Heart left ventricle (tissue), 16 donors: ENCODE measurements at regions not wholly inside any gene's neighbourhood (a gene's known extent, or its start where the extent isn't known, plus 50 kb on each side); places are given as distances from the start of the nearest gene placed in this dataset.
A peak's percentile ranks its signal among the peaks of the same experiment; 100 is the strongest.
"Not testable (repeated sequence)": the region's sequence is repeated elsewhere in the genome, so short reads cannot be mapped to it uniquely, and the experiment has no call there.

ENCODE experiments used
- ATAC-seq, 4 donors: fragments of 200-7000 bp; cut with Tn5 transposase; one replicate each; pipeline ENCODE4 v1.9.1; 2020 to 2022; ENCODE audit warnings: moderate library complexity in 4 of 4, mild to moderate bottlenecking in 3 of 4, moderate number of reproducible peaks in 1 of 4
- DNase-seq, 5 donors: peaks; one replicate each; pipeline ENCODE4 v3.0.0-alpha.2; 2020
- H3K27ac ChIP-seq, 12 donors: fragments of 200-600 bp; sonication (generic) in 4 of 12; one replicate each; pipeline versions ENCODE4 v1.5.0 to v1.8.0; 2016 to 2022; ENCODE audit warnings: mild to moderate bottlenecking in 2 of 12
- H3K27me3 ChIP-seq, 9 donors: fragments of 200-600 bp; sonication (generic) in 2 of 9; one replicate each; pipeline versions ENCODE4 v1.5.1 to v1.8.0; 2016 to 2022; ENCODE audit warnings: mild to moderate bottlenecking in 3 of 9
- H3K36me3 ChIP-seq, 9 donors: fragments of 200-600 bp; sonication (generic) in 2 of 9; one replicate each; pipeline versions ENCODE4 v1.5.0 to v1.8.0; 2018 to 2022; ENCODE audit warnings: mild to moderate bottlenecking in 2 of 9
- H3K4me1 ChIP-seq, 12 donors: fragments of 200-600 bp; sonication (generic) in 4 of 12; one replicate each; pipeline versions ENCODE4 v1.5.0 to v1.8.0; 2016 to 2022; ENCODE audit warnings: mild to moderate bottlenecking in 3 of 12
- H3K4me3 ChIP-seq, 12 donors: fragments of 200-600 bp; sonication (generic) in 4 of 12; one replicate each; pipeline versions ENCODE4 v1.5.0 to v1.8.0; 2017 to 2022; ENCODE audit warnings: mild to moderate bottlenecking in 9 of 12, moderate library complexity in 4 of 12
- H3K9me3 ChIP-seq, 12 donors: fragments of 200-600 bp; sonication (generic) in 4 of 12; one replicate each; pipeline versions ENCODE4 v1.5.0 to v1.8.0; 2016 to 2022; ENCODE audit warnings: mild to moderate bottlenecking in 1 of 12
- CTCF ChIP-seq, 12 donors: fragments of 200-600 bp; sonication (generic) in 4 of 12; IDR thresholded peaks; one replicate each; pipeline versions ENCODE4 v1.5.0 to v1.8.0; 2018 to 2022; ENCODE audit warnings: antibody characterized with exemption in 12 of 12, mild to moderate bottlenecking in 5 of 12
- POLR2A ChIP-seq, 2 donors: fragments of 450-650 bp; IDR thresholded peaks; one replicate each; pipeline ENCODE4 v1.6.1; 2017; ENCODE audit warnings: antibody characterized with exemption in 2 of 2, mild to moderate bottlenecking in 2 of 2, moderate library complexity in 2 of 2
- WGBS, 4 donors: extraction: QIAGEN DNeasy Blood & Tissue Kit in 2 of 4; methylation state at CpG; one replicate each; pipeline versions ENCODE4 v1.1.5 to v1.1.7; 2013 to 2018; 5-methylcytosine and 5-hydroxymethylcytosine counted together
- intact Hi-C, 10 donors: fragments of 100-400 bp; cut with DNase I; formaldehyde crosslinking; loops; one replicate each; pipeline versions ENCODE4 v1.11.1 to v1.14.2; 2022
- donor health status: ischemic (EF 13 %, LVEDD 7.1; RV severe dilation, severe dysfunction).
- donor health status: healthy with polysubstance abuse.
- donor health status: DM: no; HTN: yes; CAD: no.
- donor health status: DM: no; HTN: no; CAD: no.
- donor health status: ischemic (EF 25% LVEDD 6.9; RV normal size, moderate dysfunction).
- donor health status: ischemic (EF 25% LVEDD 5.7; RV mildly dilated, moderate dysfunction).
- donor health status: healthy.
- donor health status: DM: yes; HTN: yes; CAD: no.
- donor health status: ischemic (EF 35%, LVEDD 5.7; RV mildly dilated, moderate dysfunction).
- donor health status: nonischemic (EF 11% LVEDD 7.7; RV severe dilation, severe dysfunction).
- donor health status: DM: yes; HTN: yes; CAD: no.
- donor health status: PGD.
- donor health status: ischemic (EF 29% LVEDD 5.4; RV normal size, mild dysfunction).
- donor health status: nonischemic (EF 23%, LVEDD 6.1; RV moderate dilation, normal function).

GRCh38 chrX:42290608-42291007, 367.3 kb upstream of the CASK start:
- H3K4me3 ChIP-seq: no peak overlapping the region

GRCh38 chrX:42289492-42290385, 366.4 kb upstream of the CASK start:
- TF ChIP-seq POLR2A (IDR thresholded peaks at IDR 0.05) (no peak), CTCF (IDR thresholded peaks at IDR 0.05) (no peak)
- Histone ChIP-seq H3K36me3 (no peaks in the 10 kb centered on the region), H3K9me3 (no peaks in the 10 kb centered on the region), H3K27ac (no peak overlapping the region), H3K4me1 (no peaks in the 10 kb centered on the region), H3K4me3 (no peak overlapping the region), H3K27me3 (no peaks in the 10 kb centered on the region)
- intact Hi-C loops: no loop called here
- ATAC-seq (no peak), DNase-seq (no peak)
- 58 to 75% (median 66%) methylated on average over 3 of the region's 3 CpGs for WGBS, 4 donors

More at GRCh38 chrX:42290608-42291007, 367.3 kb upstream of the CASK start:
- Histone ChIP-seq H3K27me3 (no peaks in the 10 kb centered on the region), H3K27ac (no peak overlapping the region), H3K9me3 (no peaks in the 10 kb centered on the region), H3K36me3 (no peaks in the 10 kb centered on the region), H3K4me1 (no peaks in the 10 kb centered on the region)
- intact Hi-C loops: no loop called here
- ATAC-seq (no peak), DNase-seq (no peak)
- TF ChIP-seq CTCF (IDR thresholded peaks at IDR 0.05): peak in 1 of 12 donors; percentile 7
- TF ChIP-seq POLR2A (IDR thresholded peaks at IDR 0.05): no peak
- WGBS, 4 donors: 23 to 36% (median 27%) methylated on average over 1 of the region's 1 CpG

- H3K36me3 ChIP-seq, ATAC-seq: not testable (repeated sequence)
- WGBS, 4 donors: 90 to 98% (median 96%) methylated on average over 2 to 23 of the region's 28 CpGs
Observed at GRCh38 chrX:42285681-42286080, 362.3 kb upstream of the CASK start.

GRCh38 chrX:42276982-42277690, 353.8 kb upstream of the CASK start:
- Histone ChIP-seq H3K27me3 (no peaks in the 10 kb centered on the region), H3K27ac (no peak overlapping the region), H3K9me3 (no peaks in the 10 kb centered on the region), H3K36me3 (no peaks in the 10 kb centered on the region), H3K4me1 (no peaks in the 10 kb centered on the region), H3K4me3 (no peak overlapping the region)
- ATAC-seq (no peak), DNase-seq (no peak)
- 74 to 88% (median 81%) methylated on average over 3 of the region's 3 CpGs for WGBS, 4 donors
- TF ChIP-seq CTCF (IDR thresholded peaks at IDR 0.05): no peak
- no peak for TF ChIP-seq POLR2A (IDR thresholded peaks at IDR 0.05)
- intact Hi-C loops: no loop called here

More at GRCh38 chrX:42285681-42286080, 362.3 kb upstream of the CASK start:
- H3K4me3 ChIP-seq, H3K27me3 ChIP-seq, H3K27ac ChIP-seq, H3K4me1 ChIP-seq, H3K9me3 ChIP-seq, DNase-seq, intact Hi-C loops: not testable (repeated sequence)
